Neural cell (in vitro differentiated cells): ENCODE measurements at regions not wholly inside any gene's neighbourhood (a gene's known extent, or its start where the extent isn't known, plus 50 kb on each side); places are given as distances from the start of the nearest gene placed in this dataset.

Source experiments
- H2AFZ ChIP-seq: fragments of 200-600, 300-800 bp; sonication (generic), shearing (Covaris generic); 2 replicates; pipeline ENCODE4 v1.6.0; 2014; ENCODE audit warnings: low read depth, mild to moderate bottlenecking, antibody characterized with exemption, low read length, moderate library complexity
- H3F3A ChIP-seq: fragments of 200-600 bp; shearing (Covaris generic); 2 replicates; pipeline ENCODE4 v1.6.1; 2016; ENCODE audit warnings: mild to moderate bottlenecking, moderate library complexity, mixed read lengths, antibody characterized with exemption, low read length; ENCODE audit not compliant: insufficient read depth, poor library complexity, severe bottlenecking
- H3K27ac ChIP-seq: fragments of 200-600, 300-800 bp; sonication (generic), shearing (Covaris generic); 2 replicates; pipeline ENCODE4 v1.5.1; 2014; ENCODE audit warnings: mild to moderate bottlenecking, low read length, moderate library complexity
- H3K27me3 ChIP-seq: fragments of 300-800, 200-600 bp; sonication (generic), shearing (Covaris generic); 2 replicates; pipeline ENCODE4 v1.6.0; 2014; ENCODE audit warnings: mild to moderate bottlenecking, low read depth, low read length, moderate library complexity; ENCODE audit not compliant: insufficient read depth
- H3K36me3 ChIP-seq: fragments of 300-800, 200-600 bp; sonication (generic), shearing (Covaris generic); 2 replicates; pipeline ENCODE4 v1.5.1; 2014; ENCODE audit warnings: mild to moderate bottlenecking, antibody characterized with exemption, low read length, moderate library complexity; ENCODE audit not compliant: insufficient read depth
- H3K4me2 ChIP-seq: fragments of 300-800, 200-600 bp; sonication (generic), shearing (Covaris generic); 2 replicates; pipeline ENCODE4 v1.6.0; 2014; ENCODE audit warnings: mild to moderate bottlenecking, low read length
- H3K4me3 ChIP-seq: fragments of 300-800, 200-600 bp; sonication (generic), shearing (Covaris generic); 2 replicates; pipeline ENCODE4 v1.5.1; 2014; ENCODE audit warnings: mild to moderate bottlenecking, low read length, moderate library complexity
- H3K79me2 ChIP-seq: fragments of 200-600 bp; shearing (Covaris generic); replicated peaks from 2 replicates; pipeline ENCODE4 v1.6.0; 2014; ENCODE audit warnings: mild to moderate bottlenecking, low read length, moderate library complexity; ENCODE audit not compliant: insufficient read depth
- H3K9ac ChIP-seq: fragments of 300-800, 200-600 bp; sonication (generic), shearing (Covaris generic); 2 replicates; pipeline ENCODE4 v1.6.1; 2016; ENCODE audit warnings: mild to moderate bottlenecking, low read length, mixed read lengths
- H3K9me2 ChIP-seq: fragments of 200-600 bp; shearing (Covaris generic); 2 replicates; pipeline ENCODE4 v1.6.1; 2016; ENCODE audit warnings: mild to moderate bottlenecking, low read length, mixed read lengths; ENCODE audit not compliant: insufficient read depth
- H3K9me3 ChIP-seq: fragments of 200-600, 300-800 bp; sonication (generic), shearing (Covaris generic); 2 replicates; pipeline ENCODE4 v1.6.1; 2016; ENCODE audit warnings: mild to moderate bottlenecking, mixed run types, low read length, moderate library complexity, mixed read lengths
- H4K20me1 ChIP-seq: fragments of 200-600 bp; shearing (Covaris generic); 2 replicates; pipeline ENCODE4 v1.6.1; 2016; ENCODE audit warnings: mild to moderate bottlenecking, mixed run types; ENCODE audit not compliant: insufficient read depth
- EP300 ChIP-seq: fragments of 450-650 bp; conservative IDR thresholded peaks from 2 replicates; pipeline ENCODE4 v1.6.1; 2014; ENCODE audit warnings: antibody characterized with exemption, mild to moderate bottlenecking, moderate library complexity; ENCODE audit not compliant: poor library complexity, severe bottlenecking
- EZH2 ChIP-seq: fragments of 200-600, 300-800 bp; shearing (Covaris generic), sonication (generic); IDR thresholded peaks from 2 replicates; pipeline ENCODE4 v1.6.1; 2014; ENCODE audit warnings: antibody characterized with exemption, low read length, borderline replicate concordance, mild to moderate bottlenecking; ENCODE audit not compliant: insufficient read depth, poor library complexity, severe bottlenecking
- MXI1 ChIP-seq: fragments of 450-650 bp; conservative IDR thresholded peaks from 2 replicates; pipeline ENCODE4 v1.6.1; 2014; ENCODE audit warnings: antibody characterized with exemption, mild to moderate bottlenecking; ENCODE audit not compliant: poor library complexity, severe bottlenecking
- POLR2AphosphoS5 ChIP-seq: IDR thresholded peaks from 2 replicates; pipeline ENCODE4 v1.6.1; 2012
- RAD21 ChIP-seq: fragments of 450-650 bp; conservative IDR thresholded peaks from 2 replicates; pipeline ENCODE4 v1.6.1; 2014; ENCODE audit warnings: antibody characterized with exemption, mild to moderate bottlenecking, moderate library complexity
- REST ChIP-seq: IDR thresholded peaks from 2 replicates; pipeline ENCODE4 v1.6.1; 2012; ENCODE audit warnings: borderline replicate concordance
- SMC3 ChIP-seq: fragments of 450-650 bp; conservative IDR thresholded peaks from 2 replicates; pipeline ENCODE4 v1.6.1; 2014; ENCODE audit warnings: antibody characterized with exemption, mild to moderate bottlenecking, moderate library complexity; ENCODE audit not compliant: poor library complexity
- TAF1 ChIP-seq: IDR thresholded peaks from 2 replicates; pipeline ENCODE4 v1.6.1; 2012; ENCODE audit warnings: low read depth
- TF ChIP-seq, protein P1 (sequence below): fragments of 450-650 bp; IDR thresholded peaks from 2 replicates; pipeline ENCODE4 v1.5.1; 2014; ENCODE audit warnings: antibody characterized with exemption, mild to moderate bottlenecking, moderate library complexity; ENCODE audit not compliant: poor library complexity, severe bottlenecking

DNA sequence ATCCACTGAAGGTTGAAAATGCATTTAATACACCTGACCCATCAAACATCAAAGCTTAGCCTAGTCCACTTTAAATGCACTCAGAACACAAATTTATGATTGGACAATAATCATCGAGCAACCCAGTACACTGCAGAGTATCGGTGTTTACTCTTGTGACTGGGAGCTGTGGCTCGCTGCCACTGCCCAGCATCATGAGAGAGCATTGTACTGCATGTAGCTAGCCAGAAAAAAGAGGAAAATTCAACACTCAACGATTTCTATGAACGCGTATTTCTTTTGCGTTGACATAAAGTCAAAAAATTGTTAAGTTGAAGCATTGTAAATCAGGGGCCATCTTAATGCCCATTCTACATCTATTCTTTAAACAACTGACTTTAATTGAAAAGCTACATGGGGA lies 95.1 kb upstream of the CD180 start (continued):
- TF ChIP-seq EZH2 (no peak), POLR2AphosphoS5 (no peak), TAF1 (no peak)

DNA sequence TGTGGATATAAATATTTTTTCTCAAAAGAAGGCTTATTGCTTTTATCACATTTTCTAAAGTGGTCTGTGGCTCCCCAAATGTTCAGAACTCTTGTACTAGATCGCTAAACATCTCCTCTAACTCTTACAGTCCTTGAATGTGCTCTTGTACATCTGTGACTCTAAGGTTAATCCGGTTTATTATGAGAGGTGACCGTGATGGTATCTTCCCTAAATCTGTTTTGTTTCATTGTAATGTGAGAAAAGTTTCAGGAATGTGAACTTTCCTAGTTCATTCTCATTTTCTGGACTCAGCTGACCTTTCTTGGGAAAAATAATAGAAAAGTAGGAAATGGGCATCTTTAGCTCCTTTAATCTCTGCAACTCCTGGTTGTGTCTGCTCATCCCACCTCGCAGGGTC lies 94.5 kb upstream of the CD180 start:
- TF ChIP-seq EP300 (no peak), RAD21 (no peak), SMC3 (no peak), MXI1 (no peak), TAF1 (no peak), EZH2 (no peak), POLR2AphosphoS5 (no peak), REST (no peak)
- TF ChIP-seq, protein P1, sequence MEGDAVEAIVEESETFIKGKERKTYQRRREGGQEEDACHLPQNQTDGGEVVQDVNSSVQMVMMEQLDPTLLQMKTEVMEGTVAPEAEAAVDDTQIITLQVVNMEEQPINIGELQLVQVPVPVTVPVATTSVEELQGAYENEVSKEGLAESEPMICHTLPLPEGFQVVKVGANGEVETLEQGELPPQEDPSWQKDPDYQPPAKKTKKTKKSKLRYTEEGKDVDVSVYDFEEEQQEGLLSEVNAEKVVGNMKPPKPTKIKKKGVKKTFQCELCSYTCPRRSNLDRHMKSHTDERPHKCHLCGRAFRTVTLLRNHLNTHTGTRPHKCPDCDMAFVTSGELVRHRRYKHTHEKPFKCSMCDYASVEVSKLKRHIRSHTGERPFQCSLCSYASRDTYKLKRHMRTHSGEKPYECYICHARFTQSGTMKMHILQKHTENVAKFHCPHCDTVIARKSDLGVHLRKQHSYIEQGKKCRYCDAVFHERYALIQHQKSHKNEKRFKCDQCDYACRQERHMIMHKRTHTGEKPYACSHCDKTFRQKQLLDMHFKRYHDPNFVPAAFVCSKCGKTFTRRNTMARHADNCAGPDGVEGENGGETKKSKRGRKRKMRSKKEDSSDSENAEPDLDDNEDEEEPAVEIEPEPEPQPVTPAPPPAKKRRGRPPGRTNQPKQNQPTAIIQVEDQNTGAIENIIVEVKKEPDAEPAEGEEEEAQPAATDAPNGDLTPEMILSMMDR: no peak
- Histone ChIP-seq H2AFZ (no peak overlapping the region), H3K9ac (no peak overlapping the region), H3K27ac (no peak overlapping the region), H3K9me2 (no peaks in the 10 kb centered on the region), H3K4me3 (no peak overlapping the region), H3K9me3 (no peaks in the 10 kb centered on the region), H3F3A (peaks cover 9% of the 10 kb centered on the region), H3K36me3 (no peaks in the 10 kb centered on the region), H3K27me3 (no peaks in the 10 kb centered on the region), H3K79me2 (no peaks in the 10 kb centered on the region), H3K4me2 (no peak overlapping the region), H4K20me1 (no peaks in the 10 kb centered on the region)

DNA sequence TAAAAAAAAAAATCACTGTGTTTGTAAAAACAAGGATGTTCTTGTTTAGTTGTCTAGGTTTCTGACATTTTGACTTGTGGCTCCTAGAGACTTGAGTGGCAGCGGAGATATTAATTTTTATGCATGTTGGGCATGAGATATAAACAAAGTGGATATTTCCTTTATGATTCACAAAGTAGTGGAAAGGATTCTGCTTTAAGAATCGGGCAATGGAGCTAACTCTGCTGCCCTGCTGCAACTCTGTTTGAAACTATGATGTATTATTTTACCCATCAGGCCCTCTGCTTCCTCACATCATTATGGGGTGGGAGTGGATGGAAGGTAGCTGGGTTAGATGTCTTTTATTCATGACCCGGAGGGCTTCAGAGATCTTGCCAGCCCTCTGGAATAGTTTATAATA lies 94.1 kb upstream of the CD180 start:
- Histone ChIP-seq H3K27me3 (no peaks in the 10 kb centered on the region), H3K79me2 (no peaks in the 10 kb centered on the region), H3K9me3 (no peaks in the 10 kb centered on the region), H3K4me2 (no peak overlapping the region), H3F3A (peaks cover 9% of the 10 kb centered on the region), H3K9me2 (no peaks in the 10 kb centered on the region), H3K36me3 (no peaks in the 10 kb centered on the region), H4K20me1 (no peaks in the 10 kb centered on the region), H3K4me3 (no peak overlapping the region), H2AFZ (no peak overlapping the region), H3K9ac (no peak overlapping the region), H3K27ac (no peak overlapping the region)
- TF ChIP-seq EP300 (no peak), RAD21 (no peak), POLR2AphosphoS5 (no peak), REST (no peak), TAF1 (no peak), SMC3 (no peak), EZH2 (no peak), MXI1 (no peak)
- TF ChIP-seq, protein P1: no peak
